ENCODE measurements at regions not wholly inside any gene's neighbourhood (a gene's known extent, or its start where the extent isn't known, plus 50 kb on each side); places are given as distances from the start of the nearest gene placed in this dataset.

GRCh38 chr12:64931981-64932380 lies 107.5 kb downstream of the TBC1D30 start:
- TF ChIP-seq CTCF (IDR thresholded peaks at IDR 0.05; ENCODE audit: borderline replicate concordance, extremely low read depth, low read length, poor library complexity, severe bottlenecking): no peak
- TF ChIP-seq EZH2 (IDR thresholded peaks at IDR 0.05; ENCODE audit: borderline replicate concordance, low read depth, low read length, severe bottlenecking): no peak

Measured in DND-41 (cell line).